SK-N-MC (cell line): ENCODE measurements at regions not wholly inside any gene's neighbourhood (a gene's known extent, or its start where the extent isn't known, plus 50 kb on each side); places are given as distances from the start of the nearest gene placed in this dataset.

Experiments used
- EZH2 ChIP-seq: fragments of 200-600 bp; sonication (generic); IDR thresholded peaks from one replicate; pipeline ENCODE4 v1.6.1; 2017; ENCODE audit warnings: antibody characterized with exemption
- FOXP2 ChIP-seq: optimal IDR thresholded peaks from 2 replicates; pipeline ENCODE3; 2011; ENCODE audit warnings: mild to moderate bottlenecking, moderate library complexity; ENCODE audit not compliant: insufficient read depth; ENCODE audit errors: extremely low read length, control extremely low read depth
- POLR2AphosphoS5 ChIP-seq: IDR thresholded peaks from 2 replicates; pipeline ENCODE4 v1.6.1; 2012; ENCODE audit warnings: mild to moderate bottlenecking, low read depth, low read length, borderline replicate concordance

GRCh38 chr9:652914-653313 is 188.6 kb upstream of the DMRT1 start:
- TF ChIP-seq POLR2AphosphoS5 (no peak), EZH2 (no peak), FOXP2 (no peak)
